ENCODE measurements at regions not wholly inside any gene's neighbourhood (a gene's known extent, or its start where the extent isn't known, plus 50 kb on each side); places are given as distances from the start of the nearest gene placed in this dataset.
A peak's percentile ranks its signal among the peaks of the same experiment; 100 is the strongest.

- Histone ChIP-seq H3K36me3 (replicated peaks; ENCODE audit: low read depth, low read length) (no peaks in the 10 kb centered on the region), H2AFZ (ENCODE audit: low read depth, low read length) (no peak overlapping the region), H3K4me1 (ENCODE audit: low read length) (no peaks in the 10 kb centered on the region), H4K20me1 (ENCODE audit: insufficient read depth, low read length) (no peaks in the 10 kb centered on the region), H3K4me2 (ENCODE audit: low read length) (no peak overlapping the region), H3K9me3 (ENCODE audit: insufficient read depth, low read length) (no peaks in the 10 kb centered on the region), H3K27me3 (ENCODE audit: low read depth, low read length) (no peaks in the 10 kb centered on the region), H3K27ac (ENCODE audit: low read length) (no peak overlapping the region), H3K9ac (ENCODE audit: low read length) (no peak overlapping the region), H3K79me2 (ENCODE audit: low read length) (no peaks in the 10 kb centered on the region), H3K4me3 (ENCODE audit: low read length) (no peak overlapping the region)
- no peak for TF ChIP-seq CTCF (IDR thresholded peaks at IDR 0.05; ENCODE audit: low read depth, low read length)
- TF ChIP-seq EZH2phosphoT487 (IDR thresholded peaks at IDR 0.05; ENCODE audit: low read depth), result no peak
Observed at GRCh38 chr3:73243740-73244139, 182.3 kb downstream of the EBLN2 start.

GRCh38 chr3:73245459-73245858, 184.0 kb downstream of the EBLN2 start:
- TF ChIP-seq EZH2phosphoT487 (IDR thresholded peaks at IDR 0.05; ENCODE audit: low read depth), result no peak
- no peak for TF ChIP-seq CTCF (IDR thresholded peaks at IDR 0.05; ENCODE audit: low read depth, low read length)
- Histone ChIP-seq H3K4me3 (ENCODE audit: low read length) (no peak overlapping the region), H3K9ac (ENCODE audit: low read length) (no peak overlapping the region), H4K20me1 (ENCODE audit: insufficient read depth, low read length) (no peaks in the 10 kb centered on the region), H3K4me1 (ENCODE audit: low read length) (no peaks in the 10 kb centered on the region), H3K27me3 (ENCODE audit: low read depth, low read length) (0 out of 2 replicates have a peak, but pooled peaks cover 1% of the 10 kb centered on the region), H3K27ac (ENCODE audit: low read length) (no peak overlapping the region), H3K4me2 (ENCODE audit: low read length) (no peak overlapping the region), H2AFZ (ENCODE audit: low read depth, low read length) (no peak overlapping the region), H3K9me3 (ENCODE audit: insufficient read depth, low read length) (no peaks in the 10 kb centered on the region), H3K36me3 (replicated peaks; ENCODE audit: low read depth, low read length) (no peaks in the 10 kb centered on the region), H3K79me2 (ENCODE audit: low read length) (no peaks in the 10 kb centered on the region)

- H3K9ac ChIP-seq (ENCODE audit: low read length), result no peak overlapping the region
- TF ChIP-seq EZH2phosphoT487 (IDR thresholded peaks at IDR 0.05; ENCODE audit: low read depth) (no peak), CTCF (IDR thresholded peaks at IDR 0.05; ENCODE audit: low read depth, low read length) (0 out of 2 replicates have a peak, but pooled peaks have one; percentile 3)
- H3K36me3 ChIP-seq (replicated peaks; ENCODE audit: low read depth, low read length), result no peaks in the 10 kb centered on the region
- peaks cover 7% of the 10 kb centered on the region; the same call in 1 of the 2 replicates for H3K27me3 ChIP-seq (ENCODE audit: low read depth, low read length)
- H4K20me1 ChIP-seq (ENCODE audit: insufficient read depth, low read length), result no peaks in the 10 kb centered on the region
- H3K4me1 ChIP-seq (ENCODE audit: low read length), result no peaks in the 10 kb centered on the region
- H2AFZ ChIP-seq (ENCODE audit: low read depth, low read length), result no peak overlapping the region
- H3K27ac ChIP-seq (ENCODE audit: low read length), result no peak overlapping the region
- H3K4me3 ChIP-seq (ENCODE audit: low read length), result no peak overlapping the region
- H3K4me2 ChIP-seq (ENCODE audit: low read length), result no peak overlapping the region
- H3K9me3 ChIP-seq (ENCODE audit: insufficient read depth, low read length), result no peaks in the 10 kb centered on the region
- no peaks in the 10 kb centered on the region for H3K79me2 ChIP-seq (ENCODE audit: low read length)
Observed at GRCh38 chr3:73249047-73249446, 187.6 kb downstream of the EBLN2 start.

- no peaks in the 10 kb centered on the region for H4K20me1 ChIP-seq (ENCODE audit: insufficient read depth, low read length)
- H3K27me3 ChIP-seq (ENCODE audit: low read depth, low read length), result peaks cover 9% of the 10 kb centered on the region; the same call in 1 of the 2 replicates
- H3K36me3 ChIP-seq (replicated peaks; ENCODE audit: low read depth, low read length), result no peaks in the 10 kb centered on the region
- TF ChIP-seq EZH2phosphoT487 (IDR thresholded peaks at IDR 0.05; ENCODE audit: low read depth), result no peak
- TF ChIP-seq CTCF (IDR thresholded peaks at IDR 0.05; ENCODE audit: low read depth, low read length), result no peak
- no peaks in the 10 kb centered on the region for H3K4me1 ChIP-seq (ENCODE audit: low read length)
- H3K9me3 ChIP-seq (ENCODE audit: insufficient read depth, low read length), result no peaks in the 10 kb centered on the region
- H2AFZ ChIP-seq (ENCODE audit: low read depth, low read length), result no peak overlapping the region
- H3K79me2 ChIP-seq (ENCODE audit: low read length), result no peaks in the 10 kb centered on the region
- H3K4me3 ChIP-seq (ENCODE audit: low read length), result no peak overlapping the region
- no peak overlapping the region for H3K9ac ChIP-seq (ENCODE audit: low read length)
- H3K27ac ChIP-seq (ENCODE audit: low read length), result no peak overlapping the region
- H3K4me2 ChIP-seq (ENCODE audit: low read length), result no peak overlapping the region
Observed at GRCh38 chr3:73254062-73254461, 192.6 kb downstream of the EBLN2 start.
